ENCODE measurements at regions not wholly inside any gene's neighbourhood (a gene's known extent, or its start where the extent isn't known, plus 50 kb on each side); places are given as distances from the start of the nearest gene placed in this dataset.

GRCh38 chr5:3511519-3511918 lies 84.1 kb upstream of the IRX1 start:
- DNase-seq (no peak), ATAC-seq (ENCODE audit: low read depth) (no peak)
- no peaks in the 10 kb centered on the region for H3K27me3 Mint-ChIP-seq
- no peak overlapping the region for H3K27ac Mint-ChIP-seq
- H3K4me3 Mint-ChIP-seq, result no peak overlapping the region
- H3K9me3 Mint-ChIP-seq, result peaks cover 8% of the 10 kb centered on the region
- intact Hi-C loops (cut with micrococcal nuclease), result no loop called here
- no peaks in the 10 kb centered on the region for H3K36me3 Mint-ChIP-seq (ENCODE audit: low read depth)
- no peak for TF ChIP-seq CTCF (IDR thresholded peaks at IDR 0.05)
- ChIA-PET POLR2A (no interaction called here), CTCF (no interaction called here)
- no peaks in the 10 kb centered on the region for H3K4me1 Mint-ChIP-seq

- intact Hi-C loops (cut with micrococcal nuclease), result no loop called here
- ATAC-seq (ENCODE audit: low read depth) (no peak), DNase-seq (no peak)
- no peak overlapping the region for H3K4me3 Mint-ChIP-seq
- ChIA-PET CTCF (no interaction called here), POLR2A (no interaction called here)
- H3K4me1 Mint-ChIP-seq, result no peaks in the 10 kb centered on the region
- H3K27ac Mint-ChIP-seq, result no peak overlapping the region
- no peaks in the 10 kb centered on the region for H3K36me3 Mint-ChIP-seq (ENCODE audit: low read depth)
- H3K9me3 Mint-ChIP-seq, result peaks cover 8% of the 10 kb centered on the region
- no peaks in the 10 kb centered on the region for H3K27me3 Mint-ChIP-seq
- TF ChIP-seq CTCF (IDR thresholded peaks at IDR 0.05), result no peak
These were observed 84.8 kb upstream of the IRX1 start for GRCh38 chr5:3510642-3511417.

GRCh38 chr5:3509290-3509689 lies 86.3 kb upstream of the IRX1 start:
- CTCF ChIA-PET, result no interaction called here
- H3K9me3 Mint-ChIP-seq, result peaks cover 8% of the 10 kb centered on the region
- H3K27me3 Mint-ChIP-seq, result no peaks in the 10 kb centered on the region
- DNase-seq (no peak), ATAC-seq (ENCODE audit: low read depth) (no peak)
- no peak overlapping the region for H3K27ac Mint-ChIP-seq
- TF ChIP-seq CTCF (IDR thresholded peaks at IDR 0.05), result no peak
- POLR2A ChIA-PET, result no interaction called here
- no peaks in the 10 kb centered on the region for H3K36me3 Mint-ChIP-seq (ENCODE audit: low read depth)
- intact Hi-C loops (cut with micrococcal nuclease), result no loop called here
- H3K4me1 Mint-ChIP-seq, result no peaks in the 10 kb centered on the region
- H3K4me3 Mint-ChIP-seq, result no peak overlapping the region

- intact Hi-C loops (cut with micrococcal nuclease), result no loop called here
- ATAC-seq (ENCODE audit: low read depth) (no peak), DNase-seq (no peak)
- ChIA-PET POLR2A (no interaction called here), CTCF (no interaction called here)
- no peaks in the 10 kb centered on the region for H3K36me3 Mint-ChIP-seq (ENCODE audit: low read depth)
- H3K4me3 Mint-ChIP-seq, result no peak overlapping the region
- H3K27ac Mint-ChIP-seq, result no peak overlapping the region
- H3K9me3 Mint-ChIP-seq, result peaks cover 8% of the 10 kb centered on the region
- no peaks in the 10 kb centered on the region for H3K4me1 Mint-ChIP-seq
- H3K27me3 Mint-ChIP-seq, result no peaks in the 10 kb centered on the region
- TF ChIP-seq CTCF (IDR thresholded peaks at IDR 0.05), result no peak
These were observed 87.2 kb upstream of the IRX1 start for GRCh38 chr5:3508395-3508794.

GRCh38 chr5:3490957-3491507 lies 104.6 kb upstream of the IRX1 start:
- no peaks in the 10 kb centered on the region for H3K4me1 Mint-ChIP-seq
- H3K27me3 Mint-ChIP-seq, result no peaks in the 10 kb centered on the region
- no peak overlapping the region for H3K4me3 Mint-ChIP-seq
- no peak for TF ChIP-seq CTCF (IDR thresholded peaks at IDR 0.05)
- no peaks in the 10 kb centered on the region for H3K36me3 Mint-ChIP-seq (ENCODE audit: low read depth)
- ATAC-seq (ENCODE audit: low read depth), result no peak
- H3K27ac Mint-ChIP-seq, result no peak overlapping the region
- intact Hi-C loops (cut with micrococcal nuclease), result no loop called here
- CTCF ChIA-PET, result no interaction called here
- H3K9me3 Mint-ChIP-seq, result peaks cover 6% of the 10 kb centered on the region
- POLR2A ChIA-PET, result no interaction called here
- DNase-seq, result no peak

Measured in activated B cell treated with CpG ODN at 0.5 μM for 24 hours (primary cell).